DMS53 treated with DMSO at 0.1 percent for 48 hours (cell line): ENCODE measurements at regions not wholly inside any gene's neighbourhood (a gene's known extent, or its start where the extent isn't known, plus 50 kb on each side); places are given as distances from the start of the nearest gene placed in this dataset.

Experiments
- DNase-seq: peaks from one replicate; lab custom pipeline; 2025; ENCODE audit not compliant: unreplicated experiment; lab: John Stamatoyannopoulos, UW

GRCh38 chr10:83564889-83565588 lies 574.3 kb upstream of the GHITM start:
- DNase-seq, result no peak

- no peak for DNase-seq
Observed at GRCh38 chr10:83572036-83572435, 567.3 kb upstream of the GHITM start.

- no peak for DNase-seq
Observed at GRCh38 chr10:83574770-83575169, 564.5 kb upstream of the GHITM start.

GRCh38 chr10:83577421-83577820 lies 561.9 kb upstream of the GHITM start:
- no peak for DNase-seq

GRCh38 chr10:83580373-83581012 lies 558.8 kb upstream of the GHITM start:
- no peak for DNase-seq

- DNase-seq, result no peak
Observed at GRCh38 chr10:83582407-83583095, 556.8 kb upstream of the GHITM start.

GRCh38 chr10:83585686-83586085 lies 553.6 kb upstream of the GHITM start:
- DNase-seq, result no peak

- no peak for DNase-seq
Observed at GRCh38 chr10:83592337-83592935, 546.9 kb upstream of the GHITM start.

GRCh38 chr10:83603708-83604107 lies 535.6 kb upstream of the GHITM start:
- DNase-seq, result peak; percentile 35

- peak; percentile 67 for DNase-seq
Observed at GRCh38 chr10:83605783-83606630, 533.3 kb upstream of the GHITM start.

- DNase-seq, result no peak
Observed at GRCh38 chr10:83607959-83608745, 531.2 kb upstream of the GHITM start.

GRCh38 chr10:83612050-83612449 lies 527.3 kb upstream of the GHITM start:
- no peak for DNase-seq

- no peak for DNase-seq
Observed at GRCh38 chr10:83612746-83613145, 526.6 kb upstream of the GHITM start.

- DNase-seq, result no peak
Observed at GRCh38 chr10:83617172-83617571, 522.1 kb upstream of the GHITM start.

GRCh38 chr10:83617692-83618545 lies 521.4 kb upstream of the GHITM start:
- DNase-seq, result no peak

- no peak for DNase-seq
Observed at GRCh38 chr10:83625831-83626360, 513.4 kb upstream of the GHITM start.

- no peak for DNase-seq
Observed at GRCh38 chr10:83632701-83633100, 506.6 kb upstream of the GHITM start.

GRCh38 chr10:83633547-83633946 lies 505.8 kb upstream of the GHITM start:
- DNase-seq, result no peak

GRCh38 chr10:83636826-83637225 lies 502.5 kb upstream of the GHITM start:
- no peak for DNase-seq
